CD4-positive, alpha-beta T cell treated with Interleukin-4 for 4 hours (primary cell): ENCODE measurements at regions not wholly inside any gene's neighbourhood (a gene's known extent, or its start where the extent isn't known, plus 50 kb on each side); places are given as distances from the start of the nearest gene placed in this dataset.

Experiments
- DNase-seq: peaks from one replicate; pipeline ENCODE4 v3.0.0-alpha.2; 2020

- DNase-seq, result no peak
Measured at GRCh38 chr21:43316156-43316845, 110.6 kb downstream of the SIK1 start.

GRCh38 chr21:43315244-43316137, 111.4 kb downstream of the SIK1 start:
- DNase-seq, result no peak

GRCh38 chr21:43313939-43314405, 113.0 kb downstream of the SIK1 start:
- no peak for DNase-seq

GRCh38 chr21:43313221-43313938, 113.6 kb downstream of the SIK1 start:
- no peak for DNase-seq

- DNase-seq, result no peak
Measured at GRCh38 chr21:43312751-43313169, 114.2 kb downstream of the SIK1 start.

- no peak for DNase-seq
Measured at GRCh38 chr21:43312011-43312410, 114.9 kb downstream of the SIK1 start.

GRCh38 chr21:43311301-43311817, 115.6 kb downstream of the SIK1 start:
- DNase-seq, result no peak

- no peak for DNase-seq
Measured at GRCh38 chr21:43308815-43309283, 118.1 kb downstream of the SIK1 start.

- no peak for DNase-seq
Measured at GRCh38 chr21:43308101-43308814, 118.7 kb downstream of the SIK1 start.

- no peak for DNase-seq
Measured at GRCh38 chr21:43307677-43308070, 119.3 kb downstream of the SIK1 start.

GRCh38 chr21:43306911-43307676, 119.8 kb downstream of the SIK1 start:
- DNase-seq, result no peak

GRCh38 chr21:43306391-43306790, 120.5 kb downstream of the SIK1 start:
- DNase-seq, result no peak

- no peak for DNase-seq
Measured at GRCh38 chr21:43305811-43306311, 121.1 kb downstream of the SIK1 start.

GRCh38 chr21:43305336-43305665, 121.6 kb downstream of the SIK1 start:
- DNase-seq, result no peak

- DNase-seq, result no peak
Measured at GRCh38 chr21:43304621-43305335, 122.2 kb downstream of the SIK1 start.

GRCh38 chr21:43304206-43304605, 122.7 kb downstream of the SIK1 start:
- DNase-seq, result no peak

GRCh38 chr21:43303275-43304178, 123.4 kb downstream of the SIK1 start:
- DNase-seq, result no peak

- no peak for DNase-seq
Measured at GRCh38 chr21:43302769-43303168, 124.2 kb downstream of the SIK1 start.

GRCh38 chr21:43302062-43302700, 124.8 kb downstream of the SIK1 start:
- DNase-seq, result no peak
